Thymus (tissue), 11 donors: ENCODE measurements at regions not wholly inside any gene's neighbourhood (a gene's known extent, or its start where the extent isn't known, plus 50 kb on each side); places are given as distances from the start of the nearest gene placed in this dataset.

Experiments used
- DNase-seq, 9 donors: peaks; one replicate each; pipeline ENCODE4 v3.0.0-alpha.2; 2013; ENCODE audit warnings: low spot score in 9 of 9, low read depth in 6 of 9, missing footprints in 1 of 9
- H3K27ac ChIP-seq, 2 donors: one replicate each; pipeline ENCODE4 v1.5.1; 2013; ENCODE audit warnings: control low read depth in 1 of 2, low read depth in 1 of 2, low read length in 1 of 2, mild to moderate bottlenecking in 1 of 2, moderate library complexity in 1 of 2
- H3K27me3 ChIP-seq, 2 donors: one replicate each; pipeline ENCODE4 v1.5.1; 2013; ENCODE audit warnings: low read length in 1 of 2; ENCODE audit not compliant: control insufficient read depth in 2 of 2, insufficient read depth in 1 of 2
- H3K36me3 ChIP-seq, 2 donors: one replicate each; pipeline ENCODE4 v1.5.1; 2013; ENCODE audit warnings: low read length in 1 of 2, mild to moderate bottlenecking in 1 of 2, moderate library complexity in 1 of 2; ENCODE audit not compliant: control insufficient read depth in 2 of 2, insufficient read depth in 2 of 2
- H3K4me1 ChIP-seq, 2 donors: one replicate each; pipeline ENCODE4 v1.5.1; 2013; ENCODE audit warnings: low read length in 2 of 2; ENCODE audit not compliant: control insufficient read depth in 2 of 2, insufficient read depth in 2 of 2
- H3K4me3 ChIP-seq, 2 donors: one replicate each; pipeline ENCODE4 v1.5.1; 2013; ENCODE audit warnings: low read length in 2 of 2, control low read depth in 1 of 2, mild to moderate bottlenecking in 1 of 2
- H3K9me3 ChIP-seq, 2 donors: one replicate each; pipeline ENCODE4 v1.5.1; 2013; ENCODE audit warnings: low read length in 1 of 2, mild to moderate bottlenecking in 1 of 2; ENCODE audit not compliant: control insufficient read depth in 2 of 2, insufficient read depth in 1 of 2
- WGBS: extraction: QIAGEN DNeasy Blood & Tissue Kit; methylation state at CpG from one replicate; pipeline ENCODE4 v1.1.7; 2013; 5-methylcytosine and 5-hydroxymethylcytosine counted together
- donor health status: healthy.

GRCh38 chr7:17512181-17512675, 213.8 kb downstream of the AHR start:
- H3K9me3 ChIP-seq, result no peaks in the 10 kb centered on the region
- DNase-seq, result no peak
- H3K4me3 ChIP-seq, result no peak overlapping the region
- no peaks in the 10 kb centered on the region for H3K36me3 ChIP-seq
- H3K4me1 ChIP-seq, result no peaks in the 10 kb centered on the region
- no peak overlapping the region for H3K27ac ChIP-seq
- H3K27me3 ChIP-seq, result no peaks in the 10 kb centered on the region
- WGBS, result 98% methylated on average over 2 of the region's 2 CpGs

GRCh38 chr7:17516771-17517170, 218.3 kb downstream of the AHR start:
- 99% methylated on average over 1 of the region's 1 CpG for WGBS
- H3K27ac ChIP-seq, result no peak overlapping the region
- H3K4me3 ChIP-seq, result no peak overlapping the region
- H3K9me3 ChIP-seq, result no peaks in the 10 kb centered on the region
- no peaks in the 10 kb centered on the region for H3K4me1 ChIP-seq
- H3K27me3 ChIP-seq, result no peaks in the 10 kb centered on the region
- no peaks in the 10 kb centered on the region for H3K36me3 ChIP-seq
- DNase-seq, result no peak

GRCh38 chr7:17520941-17521340, 222.5 kb downstream of the AHR start:
- no peak overlapping the region for H3K4me3 ChIP-seq
- no peak overlapping the region for H3K27ac ChIP-seq
- DNase-seq, result no peak
- 91% methylated on average over 1 of the region's 1 CpG for WGBS
- H3K4me1 ChIP-seq, result no peaks in the 10 kb centered on the region
- H3K9me3 ChIP-seq, result no peaks in the 10 kb centered on the region
- H3K27me3 ChIP-seq, result no peaks in the 10 kb centered on the region
- H3K36me3 ChIP-seq, result no peaks in the 10 kb centered on the region

- no peaks in the 10 kb centered on the region for H3K9me3 ChIP-seq
- no peak overlapping the region for H3K27ac ChIP-seq
- H3K4me1 ChIP-seq, result no peaks in the 10 kb centered on the region
- no peak for DNase-seq
- no peaks in the 10 kb centered on the region for H3K27me3 ChIP-seq
- 37% methylated on average over 2 of the region's 2 CpGs for WGBS
- H3K4me3 ChIP-seq, result no peak overlapping the region
- no peaks in the 10 kb centered on the region for H3K36me3 ChIP-seq
These were observed 223.0 kb downstream of the AHR start for GRCh38 chr7:17521437-17521836.

- no peak overlapping the region for H3K4me3 ChIP-seq
- H3K27me3 ChIP-seq, result no peaks in the 10 kb centered on the region
- H3K27ac ChIP-seq, result no peak overlapping the region
- DNase-seq, result peak in 1 of 9 donors; percentile 1
- 76% methylated on average over 7 of the region's 7 CpGs for WGBS
- H3K36me3 ChIP-seq, result no peaks in the 10 kb centered on the region
- H3K4me1 ChIP-seq, result no peaks in the 10 kb centered on the region
- H3K9me3 ChIP-seq, result no peaks in the 10 kb centered on the region
These were observed 225.6 kb downstream of the AHR start for GRCh38 chr7:17523813-17524739.

GRCh38 chr7:17524746-17525145, 226.3 kb downstream of the AHR start:
- H3K4me1 ChIP-seq, result no peaks in the 10 kb centered on the region
- H3K27me3 ChIP-seq, result no peaks in the 10 kb centered on the region
- H3K9me3 ChIP-seq, result no peaks in the 10 kb centered on the region
- H3K27ac ChIP-seq, result no peak overlapping the region
- no peak for DNase-seq
- WGBS, result 89% methylated on average over 3 of the region's 3 CpGs
- no peak overlapping the region for H3K4me3 ChIP-seq
- no peaks in the 10 kb centered on the region for H3K36me3 ChIP-seq

GRCh38 chr7:17526621-17527020, 228.2 kb downstream of the AHR start:
- H3K27me3 ChIP-seq, result no peaks in the 10 kb centered on the region
- no peaks in the 10 kb centered on the region for H3K4me1 ChIP-seq
- DNase-seq, result no peak
- H3K27ac ChIP-seq, result no peak overlapping the region
- H3K4me3 ChIP-seq, result no peak overlapping the region
- no peaks in the 10 kb centered on the region for H3K36me3 ChIP-seq
- H3K9me3 ChIP-seq, result no peaks in the 10 kb centered on the region

GRCh38 chr7:17528636-17529035, 230.2 kb downstream of the AHR start:
- Histone ChIP-seq H3K4me3 (no peak overlapping the region), H3K9me3 (no peaks in the 10 kb centered on the region), H3K4me1 (no peaks in the 10 kb centered on the region), H3K36me3 (no peaks in the 10 kb centered on the region), H3K27me3 (no peaks in the 10 kb centered on the region), H3K27ac (no peak overlapping the region)
- no peak for DNase-seq

GRCh38 chr7:17530244-17530643, 231.8 kb downstream of the AHR start:
- Histone ChIP-seq H3K4me3 (no peak overlapping the region), H3K27ac (no peak overlapping the region), H3K36me3 (no peaks in the 10 kb centered on the region), H3K9me3 (no peaks in the 10 kb centered on the region), H3K4me1 (no peaks in the 10 kb centered on the region), H3K27me3 (no peaks in the 10 kb centered on the region)
- no peak for DNase-seq
- WGBS, result 100% methylated on average over 2 of the region's 2 CpGs
